Neural progenitor cell (in vitro differentiated cells): ENCODE measurements at regions not wholly inside any gene's neighbourhood (a gene's known extent, or its start where the extent isn't known, plus 50 kb on each side); places are given as distances from the start of the nearest gene placed in this dataset.

ENCODE experiments used
- CTCF ChIP-seq: fragments of 200-600 bp; sonication (generic); IDR thresholded peaks from 2 replicates; pipeline ENCODE4 v1.5.1; 2017; ENCODE audit warnings: antibody characterized with exemption, mild to moderate bottlenecking
- EZH2 ChIP-seq: fragments of 200-600 bp; sonication (generic); IDR thresholded peaks from 2 replicates; pipeline ENCODE4 v1.6.1; 2017; ENCODE audit warnings: antibody characterized with exemption, mild to moderate bottlenecking, moderate library complexity

GRCh38 chr11:16406226-16406625 lies 49.9 kb upstream of the SOX6 start:
- TF ChIP-seq CTCF = no peak
- no peak for TF ChIP-seq EZH2
